ENCODE measurements at regions not wholly inside any gene's neighbourhood (a gene's known extent, or its start where the extent isn't known, plus 50 kb on each side); places are given as distances from the start of the nearest gene placed in this dataset.

- no peak for DNase-seq
- intact Hi-C loops (cut with DNase I): no loop called here
- Histone ChIP-seq H3K4me1 (peaks cover 0 to 5% of the 10 kb centered on the region in 2 donors), H3K4me3 (replicated peaks in 1 of 3) (no peak overlapping the region), H3K27me3 (no peaks in the 10 kb centered on the region), H3K9me3 (no peaks in the 10 kb centered on the region), H3K27ac (no peak overlapping the region), H3K36me3 (no peaks in the 10 kb centered on the region)
- no peak for TF ChIP-seq CTCF (IDR thresholded peaks at IDR 0.05)
- no peak for TF ChIP-seq POLR2A (IDR thresholded peaks at IDR 0.05)
- WGBS, 2 donors: 83 to 97% methylated on average over 6 of the region's 6 CpGs
Observed at GRCh38 chr18:22302144-22302543, 115.6 kb downstream of the CTAGE1 start.

GRCh38 chr18:22300665-22301636 lies 116.8 kb downstream of the CTAGE1 start:
- intact Hi-C loops (cut with DNase I): no loop called here
- Histone ChIP-seq H3K4me1 (peaks cover 0 to 5% of the 10 kb centered on the region in 2 donors), H3K4me3 (replicated peaks in 1 of 3) (no peak overlapping the region), H3K9me3 (no peaks in the 10 kb centered on the region), H3K36me3 (no peaks in the 10 kb centered on the region), H3K27ac (no peak overlapping the region), H3K27me3 (no peaks in the 10 kb centered on the region)
- 39 to 41% methylated on average over 10 of the region's 10 CpGs for WGBS, 2 donors
- TF ChIP-seq POLR2A (IDR thresholded peaks at IDR 0.05) (no peak), CTCF (IDR thresholded peaks at IDR 0.05) (no peak)
- DNase-seq: peak; percentile 75 to 82

GRCh38 chr18:22297008-22297407 lies 120.7 kb downstream of the CTAGE1 start:
- Histone ChIP-seq H3K27me3 (no peaks in the 10 kb centered on the region), H3K36me3 (no peaks in the 10 kb centered on the region), H3K9me3 (no peaks in the 10 kb centered on the region), H3K4me1 (peaks cover 0 to 5% of the 10 kb centered on the region in 2 donors), H3K27ac (no peak overlapping the region), H3K4me3 (replicated peaks in 1 of 3) (no peak overlapping the region)
- WGBS, 2 donors: 92 to 95% methylated on average over 3 of the region's 3 CpGs
- TF ChIP-seq CTCF (IDR thresholded peaks at IDR 0.05) (no peak), POLR2A (IDR thresholded peaks at IDR 0.05) (no peak)
- intact Hi-C loops (cut with DNase I): no loop called here
- DNase-seq: no peak

- Histone ChIP-seq H3K36me3 (no peaks in the 10 kb centered on the region), H3K4me1 (peaks cover 0 to 5% of the 10 kb centered on the region in 2 donors), H3K9me3 (no peaks in the 10 kb centered on the region), H3K27ac (no peak overlapping the region), H3K27me3 (no peaks in the 10 kb centered on the region), H3K4me3 (replicated peaks in 1 of 3) (no peak overlapping the region)
- 81 to 84% methylated on average over 3 of the region's 3 CpGs for WGBS, 2 donors
- intact Hi-C loops (cut with DNase I): no loop called here
- no peak for DNase-seq
- no peak for TF ChIP-seq POLR2A (IDR thresholded peaks at IDR 0.05)
- no peak for TF ChIP-seq CTCF (IDR thresholded peaks at IDR 0.05)
Observed at GRCh38 chr18:22296304-22296703, 121.4 kb downstream of the CTAGE1 start.

- DNase-seq: no peak
- no peak overlapping the region for H3K4me3 ChIP-seq (replicated peaks in 1 of 3)
- no peaks in the 10 kb centered on the region for H3K4me1 ChIP-seq
- TF ChIP-seq POLR2A (IDR thresholded peaks at IDR 0.05) (no peak), CTCF (IDR thresholded peaks at IDR 0.05) (no peak)
- no peaks in the 10 kb centered on the region for H3K9me3 ChIP-seq
- no peaks in the 10 kb centered on the region for H3K27me3 ChIP-seq
- H3K27ac ChIP-seq: no peak overlapping the region
- H3K36me3 ChIP-seq: no peaks in the 10 kb centered on the region
- WGBS, 2 donors: 48 to 53% methylated on average over 1 of the region's 1 CpG
- intact Hi-C loops (cut with DNase I): no loop called here
Observed at GRCh38 chr18:22293417-22293816, 124.0 kb downstream of the GATA6 start.

All from thyroid gland (tissue), 4 donors.